ENCODE measurements at regions not wholly inside any gene's neighbourhood (a gene's known extent, or its start where the extent isn't known, plus 50 kb on each side); places are given as distances from the start of the nearest gene placed in this dataset.
A peak's percentile ranks its signal among the peaks of the same experiment; 100 is the strongest.
"Not testable (repeated sequence)": the region's sequence is repeated elsewhere in the genome, so short reads cannot be mapped to it uniquely, and the experiment has no call there.

GRCh38 chr11:109648804-109649203 is 226.8 kb downstream of the C11orf87 start:
- intact Hi-C loops (cut with DNase I) = no loop called here
- no peak for DNase-seq
- no peak for ATAC-seq (ENCODE audit: poor library complexity)

- intact Hi-C loops (cut with DNase I) = no loop called here
- no peak for ATAC-seq (ENCODE audit: poor library complexity)
- no peak for DNase-seq
These were observed 232.1 kb downstream of the C11orf87 start for GRCh38 chr11:109654091-109654490.

- DNase-seq = no peak
- intact Hi-C loops (cut with DNase I) = no loop called here
- no peak for ATAC-seq (ENCODE audit: poor library complexity)
These were observed 236.2 kb downstream of the C11orf87 start for GRCh38 chr11:109658190-109658589.

- DNase-seq = no peak
- intact Hi-C loops (cut with DNase I) = no loop called here
- no peak for ATAC-seq (ENCODE audit: poor library complexity)
These were observed 245.7 kb downstream of the C11orf87 start for GRCh38 chr11:109667719-109668118.

GRCh38 chr11:109668973-109669634 is 247.1 kb downstream of the C11orf87 start:
- ATAC-seq (ENCODE audit: poor library complexity) = peak; percentile 70
- intact Hi-C loops (cut with DNase I) = no loop called here
- DNase-seq = no peak

GRCh38 chr11:109677231-109677630 is 255.2 kb downstream of the C11orf87 start:
- no peak for ATAC-seq (ENCODE audit: poor library complexity)
- intact Hi-C loops (cut with DNase I) = no loop called here
- DNase-seq = no peak

GRCh38 chr11:109677876-109678275 is 255.9 kb downstream of the C11orf87 start:
- ATAC-seq (ENCODE audit: poor library complexity) (no peak), DNase-seq (no peak)
- intact Hi-C loops (cut with DNase I) = no loop called here

- intact Hi-C loops (cut with DNase I) = no loop called here
- DNase-seq (no peak), ATAC-seq (ENCODE audit: poor library complexity) (no peak)
These were observed 258.1 kb downstream of the C11orf87 start for GRCh38 chr11:109680127-109680526.

- ATAC-seq (ENCODE audit: poor library complexity); intact Hi-C loops (cut with DNase I); DNase-seq: not testable (repeated sequence)
These were observed 260.8 kb downstream of the C11orf87 start for GRCh38 chr11:109682788-109683187.

GRCh38 chr11:109695696-109696095 is 273.7 kb downstream of the C11orf87 start:
- ATAC-seq (ENCODE audit: poor library complexity) = no peak
- no peak for DNase-seq
- intact Hi-C loops (cut with DNase I) = no loop called here

- ATAC-seq (ENCODE audit: poor library complexity) (no peak), DNase-seq (no peak)
- intact Hi-C loops (cut with DNase I) = no loop called here
These were observed 274.4 kb downstream of the C11orf87 start for GRCh38 chr11:109696191-109696897.

- DNase-seq = no peak
- intact Hi-C loops (cut with DNase I) = no loop called here
- peak; percentile 71 for ATAC-seq (ENCODE audit: poor library complexity)
These were observed 275.3 kb downstream of the C11orf87 start for GRCh38 chr11:109697140-109697843.

GRCh38 chr11:109698237-109698636 is 276.2 kb downstream of the C11orf87 start:
- intact Hi-C loops (cut with DNase I) = no loop called here
- ATAC-seq (ENCODE audit: poor library complexity) (no peak), DNase-seq (no peak)

GRCh38 chr11:109704432-109704831 is 282.4 kb downstream of the C11orf87 start:
- intact Hi-C loops (cut with DNase I) = no loop called here
- ATAC-seq (ENCODE audit: poor library complexity) (no peak), DNase-seq (no peak)

GRCh38 chr11:109706945-109707344 is 285.0 kb downstream of the C11orf87 start:
- intact Hi-C loops (cut with DNase I) = no loop called here
- DNase-seq = no peak
- peak; percentile 53 for ATAC-seq (ENCODE audit: poor library complexity)

- DNase-seq (no peak), ATAC-seq (ENCODE audit: poor library complexity) (peak; percentile 29)
- intact Hi-C loops (cut with DNase I) = no loop called here
These were observed 285.4 kb downstream of the C11orf87 start for GRCh38 chr11:109707411-109707810.

- intact Hi-C loops (cut with DNase I) = no loop called here
- DNase-seq (no peak), ATAC-seq (ENCODE audit: poor library complexity) (no peak)
These were observed 286.2 kb downstream of the C11orf87 start for GRCh38 chr11:109708184-109708583.

GRCh38 chr11:109714444-109714843 is 292.5 kb downstream of the C11orf87 start:
- ATAC-seq (ENCODE audit: poor library complexity); intact Hi-C loops (cut with DNase I); DNase-seq: not testable (repeated sequence)

- intact Hi-C loops (cut with DNase I); ATAC-seq (ENCODE audit: poor library complexity); DNase-seq: not testable (repeated sequence)
These were observed 293.4 kb downstream of the C11orf87 start for GRCh38 chr11:109715424-109715823.

- intact Hi-C loops (cut with DNase I) = no loop called here
- ATAC-seq (ENCODE audit: poor library complexity) (no peak), DNase-seq (no peak)
These were observed 304.1 kb downstream of the C11orf87 start for GRCh38 chr11:109726061-109726460.
